ENCODE measurements at regions not wholly inside any gene's neighbourhood (a gene's known extent, or its start where the extent isn't known, plus 50 kb on each side); places are given as distances from the start of the nearest gene placed in this dataset.

DNA sequence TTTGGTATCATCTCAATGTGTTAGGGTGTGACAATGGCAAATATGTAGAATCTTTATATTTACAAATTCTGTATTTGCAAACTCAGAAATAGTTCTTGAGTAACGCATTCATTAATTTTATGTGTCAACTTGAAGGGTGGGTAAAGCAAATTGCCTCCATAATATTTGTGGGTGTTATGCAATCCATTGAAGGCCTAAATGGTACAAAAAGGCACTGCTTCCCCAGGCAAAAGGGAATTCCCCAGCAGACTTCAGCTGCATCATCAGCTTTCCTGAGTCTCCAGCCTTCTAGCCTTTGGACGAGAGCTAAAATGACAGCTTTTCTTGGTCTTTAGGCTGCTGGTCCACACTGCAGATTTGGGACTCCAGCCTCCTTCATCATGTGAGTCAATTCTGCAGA, 292.2 kb upstream of the PCDH7 start:
- Histone ChIP-seq H3K9me3 (peaks cover 0 to 11% (median 3%) of the 10 kb centered on the region in 4 donors), H3K4me1 (no peaks in the 10 kb centered on the region), H3K27me3 (no peaks in the 10 kb centered on the region), H3K4me3 (no peak overlapping the region), H3K36me3 (no peaks in the 10 kb centered on the region), H3K27ac (no peak overlapping the region)
- TF ChIP-seq, protein P1, sequence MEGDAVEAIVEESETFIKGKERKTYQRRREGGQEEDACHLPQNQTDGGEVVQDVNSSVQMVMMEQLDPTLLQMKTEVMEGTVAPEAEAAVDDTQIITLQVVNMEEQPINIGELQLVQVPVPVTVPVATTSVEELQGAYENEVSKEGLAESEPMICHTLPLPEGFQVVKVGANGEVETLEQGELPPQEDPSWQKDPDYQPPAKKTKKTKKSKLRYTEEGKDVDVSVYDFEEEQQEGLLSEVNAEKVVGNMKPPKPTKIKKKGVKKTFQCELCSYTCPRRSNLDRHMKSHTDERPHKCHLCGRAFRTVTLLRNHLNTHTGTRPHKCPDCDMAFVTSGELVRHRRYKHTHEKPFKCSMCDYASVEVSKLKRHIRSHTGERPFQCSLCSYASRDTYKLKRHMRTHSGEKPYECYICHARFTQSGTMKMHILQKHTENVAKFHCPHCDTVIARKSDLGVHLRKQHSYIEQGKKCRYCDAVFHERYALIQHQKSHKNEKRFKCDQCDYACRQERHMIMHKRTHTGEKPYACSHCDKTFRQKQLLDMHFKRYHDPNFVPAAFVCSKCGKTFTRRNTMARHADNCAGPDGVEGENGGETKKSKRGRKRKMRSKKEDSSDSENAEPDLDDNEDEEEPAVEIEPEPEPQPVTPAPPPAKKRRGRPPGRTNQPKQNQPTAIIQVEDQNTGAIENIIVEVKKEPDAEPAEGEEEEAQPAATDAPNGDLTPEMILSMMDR (IDR thresholded peaks at IDR 0.05), result no peak
- TF ChIP-seq POLR2A (IDR thresholded peaks at IDR 0.05), result no peak
- no peak for TF ChIP-seq EP300 (IDR thresholded peaks at IDR 0.05)
- 63 to 86% methylated on average over 2 of the region's 2 CpGs for WGBS, 2 donors
- no peak for DNase-seq (ENCODE audit: low spot score in 2 of 2)

DNA sequence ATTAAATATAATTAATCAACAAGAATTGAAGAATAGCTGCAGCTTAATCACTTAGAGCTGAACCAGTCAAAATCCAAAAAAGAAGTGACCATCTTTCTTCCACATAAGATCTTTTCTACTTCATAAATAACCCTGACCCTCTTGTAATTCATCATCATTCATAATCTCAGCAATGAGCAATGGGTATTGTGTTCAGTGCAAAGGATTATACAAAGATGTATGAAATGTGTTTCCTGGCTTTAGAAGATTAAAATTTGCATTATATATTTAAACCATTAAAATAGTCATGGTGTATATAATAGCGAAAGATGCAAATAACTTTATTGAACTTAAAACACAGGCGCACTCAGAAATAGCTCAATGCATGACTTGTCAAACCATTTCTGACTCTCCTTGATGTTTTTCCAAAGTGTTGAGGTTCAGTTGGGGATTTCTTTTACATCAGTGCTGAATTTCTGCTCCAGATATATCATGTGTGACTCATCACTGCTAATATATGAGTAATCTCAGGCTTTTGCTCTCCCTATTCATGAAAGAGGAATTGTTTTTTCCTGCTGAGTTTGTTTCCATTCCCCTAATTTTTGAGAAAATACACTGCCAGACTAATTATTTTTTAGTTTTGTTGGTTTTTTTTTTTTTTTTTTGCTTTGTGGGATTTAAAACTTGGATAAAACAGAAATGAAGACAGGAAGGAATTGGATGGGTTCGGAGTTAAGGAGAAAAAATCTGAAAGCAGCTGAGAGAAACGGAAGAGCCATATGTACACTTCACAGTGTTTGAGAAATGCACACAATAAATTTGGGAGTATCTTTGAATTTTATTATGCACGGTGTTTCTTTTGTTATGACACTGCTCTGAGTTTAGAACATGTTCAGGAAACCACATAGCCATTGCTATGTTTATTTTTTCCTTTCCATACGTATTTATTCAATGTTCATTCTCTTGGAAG, 290.1 kb upstream of the PCDH7 start:
- TF ChIP-seq POLR2A (IDR thresholded peaks at IDR 0.05) (no peak), EP300 (IDR thresholded peaks at IDR 0.05) (no peak)
- TF ChIP-seq, protein P1 (IDR thresholded peaks at IDR 0.05), result no peak
- no peaks in the 10 kb centered on the region for H3K4me1 ChIP-seq
- WGBS, 2 donors, result 45 to 51% methylated on average over 6 of the region's 6 CpGs

DNA sequence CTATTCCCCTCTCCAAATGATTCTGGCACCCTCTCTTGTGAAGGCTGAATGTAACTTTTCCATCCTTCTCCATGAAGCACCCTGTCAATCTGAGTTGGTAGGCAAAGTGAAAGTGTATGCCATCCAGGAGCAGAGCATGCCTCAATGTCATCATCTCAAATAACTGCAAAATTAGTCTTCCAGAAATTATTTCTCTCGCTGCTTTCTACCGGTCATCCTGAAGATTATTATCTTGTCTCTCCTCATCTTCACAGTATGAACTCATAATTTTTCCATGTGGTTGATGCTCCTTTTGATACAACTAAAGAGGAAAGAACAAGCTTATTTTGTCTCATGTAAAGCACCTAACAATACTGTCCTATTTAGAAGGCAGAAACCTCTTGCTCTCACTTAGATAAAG, 285.5 kb upstream of the PCDH7 start:
- H3K27ac ChIP-seq, result no peak overlapping the region
- whole genome bisulfite sequencing, 2 donors, result 45 to 52% methylated on average over 2 of the region's 2 CpGs
- no peaks in the 10 kb centered on the region for H3K27me3 ChIP-seq
- TF ChIP-seq, protein P1 (IDR thresholded peaks at IDR 0.05), result no peak
- no peak for TF ChIP-seq EP300 (IDR thresholded peaks at IDR 0.05)
- TF ChIP-seq POLR2A (IDR thresholded peaks at IDR 0.05), result no peak
- H3K36me3 ChIP-seq, result no peaks in the 10 kb centered on the region
- no peak overlapping the region for H3K4me3 ChIP-seq
- DNase-seq (ENCODE audit: low spot score in 2 of 2), result no peak
- H3K9me3 ChIP-seq, result no peaks in the 10 kb centered on the region
- H3K4me1 ChIP-seq, result no peaks in the 10 kb centered on the region

More for the DNA sequence above, 290.1 kb upstream of the PCDH7 start:
- H3K4me3 ChIP-seq, result no peak overlapping the region
- no peaks in the 10 kb centered on the region for H3K9me3 ChIP-seq
- H3K27me3 ChIP-seq, result no peaks in the 10 kb centered on the region
- H3K36me3 ChIP-seq, result no peaks in the 10 kb centered on the region
- DNase-seq (ENCODE audit: low spot score in 2 of 2), result no peak
- no peak overlapping the region for H3K27ac ChIP-seq

DNA sequence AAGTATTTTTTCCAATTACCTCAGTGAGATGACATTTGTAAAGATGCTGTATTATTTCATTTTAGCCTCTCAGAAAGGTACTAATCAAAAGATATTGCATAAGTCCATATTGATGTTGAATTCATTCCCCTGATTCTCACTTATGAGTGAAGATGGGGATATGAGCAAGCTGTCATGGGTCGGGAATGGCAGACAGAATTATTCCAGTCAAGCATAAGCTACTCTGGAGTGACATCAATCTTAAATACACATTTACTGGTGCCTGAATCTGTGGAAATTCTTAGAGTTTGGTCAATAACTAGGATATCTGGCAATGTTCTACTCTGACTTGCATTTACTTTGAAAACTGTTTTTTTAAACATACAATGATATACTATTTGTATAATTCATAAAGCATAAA, 283.8 kb upstream of the PCDH7 start:
- Histone ChIP-seq H3K4me3 (no peak overlapping the region), H3K27ac (no peak overlapping the region), H3K27me3 (no peaks in the 10 kb centered on the region), H3K9me3 (no peaks in the 10 kb centered on the region), H3K36me3 (no peaks in the 10 kb centered on the region), H3K4me1 (no peaks in the 10 kb centered on the region)
- 73 to 81% methylated on average over 1 of the region's 1 CpG for WGBS, 2 donors
- DNase-seq (ENCODE audit: low spot score in 2 of 2), result no peak
- TF ChIP-seq EP300 (IDR thresholded peaks at IDR 0.05), result no peak
- TF ChIP-seq, protein P1 (IDR thresholded peaks at IDR 0.05), result no peak
- TF ChIP-seq POLR2A (IDR thresholded peaks at IDR 0.05), result no peak

DNA sequence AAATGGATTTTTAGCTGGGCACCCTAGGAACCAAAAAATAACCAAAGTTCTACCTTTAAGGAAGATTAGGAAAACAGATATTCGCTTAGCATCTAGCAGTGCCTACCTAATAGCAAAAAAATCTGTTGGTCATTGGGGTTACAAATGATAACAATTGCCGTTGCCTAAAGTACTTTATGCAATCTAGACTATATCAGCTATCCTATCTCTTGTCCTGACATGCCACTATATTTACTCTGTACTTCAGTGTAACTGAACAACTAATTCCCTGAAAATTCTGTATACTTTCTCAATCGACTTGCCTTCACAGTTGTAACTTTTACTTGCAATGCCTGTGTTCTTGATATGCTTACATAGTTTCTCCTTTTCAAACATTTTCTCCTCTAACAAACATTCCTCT, 282.9 kb upstream of the PCDH7 start:
- TF ChIP-seq POLR2A (IDR thresholded peaks at IDR 0.05) (no peak), EP300 (IDR thresholded peaks at IDR 0.05) (no peak)
- TF ChIP-seq, protein P1 (IDR thresholded peaks at IDR 0.05), result no peak
- DNase-seq (ENCODE audit: low spot score in 2 of 2), result no peak
- no peak overlapping the region for H3K4me3 ChIP-seq
- H3K9me3 ChIP-seq, result no peaks in the 10 kb centered on the region
- H3K27ac ChIP-seq, result no peak overlapping the region
- 77 to 85% methylated on average over 3 of the region's 3 CpGs for WGBS, 2 donors
- no peaks in the 10 kb centered on the region for H3K27me3 ChIP-seq
- H3K4me1 ChIP-seq, result no peaks in the 10 kb centered on the region
- H3K36me3 ChIP-seq, result no peaks in the 10 kb centered on the region

Data from tibial nerve (tissue), 4 donors.